Left ventricle myocardium inferior (tissue), 1 donor: ENCODE measurements at regions not wholly inside any gene's neighbourhood (a gene's known extent, or its start where the extent isn't known, plus 50 kb on each side); places are given as distances from the start of the nearest gene placed in this dataset.

Source experiments
- DNase-seq: peaks from one replicate; pipeline ENCODE4 v3.0.0-alpha.2; 2020
- H3K27ac ChIP-seq: fragments of 200-600 bp; replicated peaks from 2 replicates; pipeline ENCODE4 v1.8.0; 2021
- H3K27me3 ChIP-seq: fragments of 200-600 bp; 2 replicates; pipeline ENCODE4 v1.8.0; 2021; ENCODE audit warnings: low read depth
- H3K36me3 ChIP-seq: fragments of 200-600 bp; 2 replicates; pipeline ENCODE4 v1.8.0; 2021
- H3K4me1 ChIP-seq: fragments of 200-600 bp; 2 replicates; pipeline ENCODE4 v1.8.0; 2021
- H3K4me3 ChIP-seq: fragments of 200-600 bp; 2 replicates; pipeline ENCODE4 v1.8.0; 2021; ENCODE audit warnings: mild to moderate bottlenecking, moderate library complexity
- H3K9me3 ChIP-seq: fragments of 200-600 bp; replicated peaks from 2 replicates; pipeline ENCODE4 v1.8.0; 2021
- intact Hi-C: fragments of 100-400 bp; cut with micrococcal nuclease; formaldehyde crosslinking; loops from one replicate; pipeline ENCODE4 v1.11.0; 2022
- TF ChIP-seq, protein P1 (sequence below): fragments of 200-600 bp; IDR thresholded peaks from 2 replicates; pipeline ENCODE4 v1.8.0; 2021; ENCODE audit warnings: antibody characterized with exemption, mild to moderate bottlenecking, borderline replicate concordance
- donor health status: DM: no; HTN: yes; CAD: no; lungs with severe emphysema.

DNA sequence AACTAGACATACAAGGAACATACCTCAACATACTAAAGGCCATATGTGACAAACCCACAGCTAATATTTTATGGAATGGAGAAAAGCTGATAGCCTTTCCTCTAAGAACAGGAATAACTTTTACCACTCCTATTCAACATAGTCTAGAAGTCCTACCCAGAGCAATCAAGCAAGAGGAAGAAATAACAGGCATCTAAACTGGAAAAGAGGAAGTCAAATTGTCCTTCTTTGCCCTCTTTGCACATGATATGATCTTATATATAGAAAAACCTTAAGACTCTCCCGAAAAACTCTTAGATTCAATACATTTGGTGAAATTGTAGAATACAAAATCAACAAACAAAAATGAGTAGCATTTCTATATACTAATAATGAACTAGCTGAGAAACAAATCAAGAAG, 110.0 kb downstream of the ATP23 start:
- no peak overlapping the region for H3K27ac ChIP-seq
- H3K27me3 ChIP-seq, result no peaks in the 10 kb centered on the region
- no peaks in the 10 kb centered on the region for H3K36me3 ChIP-seq
- H3K4me3 ChIP-seq, result no peak overlapping the region
- no peaks in the 10 kb centered on the region for H3K4me1 ChIP-seq
- no peak for DNase-seq
- TF ChIP-seq, protein P1, sequence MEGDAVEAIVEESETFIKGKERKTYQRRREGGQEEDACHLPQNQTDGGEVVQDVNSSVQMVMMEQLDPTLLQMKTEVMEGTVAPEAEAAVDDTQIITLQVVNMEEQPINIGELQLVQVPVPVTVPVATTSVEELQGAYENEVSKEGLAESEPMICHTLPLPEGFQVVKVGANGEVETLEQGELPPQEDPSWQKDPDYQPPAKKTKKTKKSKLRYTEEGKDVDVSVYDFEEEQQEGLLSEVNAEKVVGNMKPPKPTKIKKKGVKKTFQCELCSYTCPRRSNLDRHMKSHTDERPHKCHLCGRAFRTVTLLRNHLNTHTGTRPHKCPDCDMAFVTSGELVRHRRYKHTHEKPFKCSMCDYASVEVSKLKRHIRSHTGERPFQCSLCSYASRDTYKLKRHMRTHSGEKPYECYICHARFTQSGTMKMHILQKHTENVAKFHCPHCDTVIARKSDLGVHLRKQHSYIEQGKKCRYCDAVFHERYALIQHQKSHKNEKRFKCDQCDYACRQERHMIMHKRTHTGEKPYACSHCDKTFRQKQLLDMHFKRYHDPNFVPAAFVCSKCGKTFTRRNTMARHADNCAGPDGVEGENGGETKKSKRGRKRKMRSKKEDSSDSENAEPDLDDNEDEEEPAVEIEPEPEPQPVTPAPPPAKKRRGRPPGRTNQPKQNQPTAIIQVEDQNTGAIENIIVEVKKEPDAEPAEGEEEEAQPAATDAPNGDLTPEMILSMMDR, result no peak
- intact Hi-C loops, result no loop called here
- H3K9me3 ChIP-seq, result peaks cover 47% of the 10 kb centered on the region

DNA sequence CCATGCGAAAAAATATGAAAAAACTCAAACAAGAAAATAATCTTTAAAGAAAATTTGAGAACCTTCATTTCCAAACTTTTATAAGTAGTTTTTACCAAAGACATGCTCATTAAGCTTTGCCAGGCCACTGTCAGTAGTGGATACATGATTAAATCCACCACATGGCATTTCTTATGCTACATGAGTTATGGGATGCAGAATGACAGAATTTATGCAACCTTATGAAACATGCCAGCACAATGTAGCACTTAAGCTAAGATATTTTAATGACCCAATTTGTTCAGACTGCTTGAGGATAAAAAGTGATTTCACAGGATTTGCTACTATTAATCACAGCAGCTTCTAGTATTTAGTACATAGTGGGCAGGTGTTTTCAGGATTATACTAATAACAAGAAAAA, 123.3 kb downstream of the ATP23 start:
- Histone ChIP-seq H3K27me3 (no peaks in the 10 kb centered on the region), H3K36me3 (no peaks in the 10 kb centered on the region), H3K4me3 (no peak overlapping the region), H3K27ac (no peak overlapping the region), H3K4me1 (peaks cover under 1% of the 10 kb centered on the region), H3K9me3 (no peaks in the 10 kb centered on the region)
- no peak for DNase-seq
- intact Hi-C loops, result no loop called here
- TF ChIP-seq, protein P1, result no peak

DNA sequence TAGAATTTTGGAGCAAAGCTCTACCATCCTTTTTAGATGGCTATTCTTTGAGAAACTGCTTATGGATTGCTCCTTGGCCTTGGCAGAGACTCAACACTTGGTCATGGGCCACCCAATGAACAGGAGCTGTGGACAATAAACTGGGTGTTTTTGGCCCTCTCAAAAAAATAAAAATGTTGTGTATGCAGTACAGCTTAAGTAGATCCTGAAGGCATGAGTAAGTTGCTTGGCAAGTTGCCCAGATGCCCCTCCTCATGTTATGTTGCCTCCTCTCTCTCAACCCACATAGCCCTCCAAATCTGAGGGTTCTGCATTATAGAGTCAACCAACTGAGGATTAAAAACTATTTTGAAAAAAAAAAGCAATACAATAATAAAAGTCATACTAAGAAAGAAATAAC, 124.9 kb downstream of the ATP23 start:
- no peaks in the 10 kb centered on the region for H3K9me3 ChIP-seq
- peaks cover 2% of the 10 kb centered on the region for H3K4me1 ChIP-seq
- TF ChIP-seq, protein P1, result no peak
- H3K4me3 ChIP-seq, result no peak overlapping the region
- no peak overlapping the region for H3K27ac ChIP-seq
- intact Hi-C loops, result no loop called here
- no peak for DNase-seq
- H3K27me3 ChIP-seq, result no peaks in the 10 kb centered on the region
- no peaks in the 10 kb centered on the region for H3K36me3 ChIP-seq

DNA sequence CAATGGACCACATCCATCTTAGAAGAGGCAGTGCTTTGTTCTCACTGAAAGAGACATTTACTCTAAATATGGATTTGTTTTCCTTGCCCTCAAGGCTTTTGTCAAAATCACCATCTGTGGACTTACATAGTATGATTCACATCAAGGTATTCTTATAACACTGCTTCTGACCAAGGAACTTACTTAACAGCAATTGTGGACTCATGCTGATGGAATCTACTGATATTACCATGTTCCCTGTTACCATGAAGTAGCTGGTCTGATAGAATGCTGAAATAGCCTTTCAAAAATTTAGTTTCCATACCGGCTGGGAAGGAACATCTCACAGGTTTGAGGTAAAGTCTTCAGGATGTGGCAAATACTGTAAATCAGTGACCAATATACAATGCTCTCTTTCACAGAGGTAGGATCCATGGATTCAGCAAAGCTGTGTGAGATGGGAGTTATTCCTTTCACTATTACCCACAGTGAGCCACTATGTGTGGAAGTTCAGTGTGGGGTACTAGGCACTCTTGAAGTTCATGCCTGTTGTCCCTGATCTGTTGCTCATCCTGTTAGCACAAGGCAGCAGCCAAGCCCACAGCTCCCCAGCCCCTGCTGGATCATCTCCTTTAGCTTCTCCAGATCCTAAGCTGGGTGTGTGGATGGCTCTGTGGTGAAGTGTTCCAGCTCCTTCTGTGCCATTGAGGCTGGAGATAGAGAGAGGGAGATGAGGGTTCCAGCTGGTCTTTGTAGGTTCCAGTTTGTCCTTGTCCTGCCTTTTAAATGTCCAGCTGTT, 126.4 kb downstream of the ATP23 start:
- intact Hi-C loops, result no loop called here
- no peak overlapping the region for H3K27ac ChIP-seq
- H3K36me3 ChIP-seq, result no peaks in the 10 kb centered on the region
- peaks cover 2% of the 10 kb centered on the region for H3K4me1 ChIP-seq
- no peaks in the 10 kb centered on the region for H3K27me3 ChIP-seq
- no peak overlapping the region for H3K4me3 ChIP-seq
- TF ChIP-seq, protein P1, result no peak
- DNase-seq, result no peak
- H3K9me3 ChIP-seq, result no peaks in the 10 kb centered on the region

DNA sequence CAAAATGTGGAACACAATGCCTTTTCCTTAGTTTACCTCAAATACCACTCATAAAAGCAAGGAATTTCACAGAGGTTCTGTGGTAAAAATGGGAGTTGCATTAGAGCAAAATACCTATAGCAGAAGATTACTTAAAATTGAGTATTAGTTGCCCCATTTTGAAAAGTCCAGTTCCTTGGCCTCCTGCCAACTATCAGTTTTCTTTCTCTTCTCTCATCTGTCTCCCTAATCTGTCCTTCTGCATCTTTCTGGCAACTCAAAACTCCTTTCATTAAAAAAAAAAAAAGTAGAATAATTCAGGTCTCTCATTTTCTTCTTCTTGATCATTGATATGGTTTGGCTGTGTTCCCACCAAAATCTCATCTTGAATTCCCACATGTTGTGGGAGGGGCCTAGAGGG, 127.3 kb downstream of the ATP23 start:
- no peak overlapping the region for H3K4me3 ChIP-seq
- H3K27me3 ChIP-seq, result no peaks in the 10 kb centered on the region
- no peaks in the 10 kb centered on the region for H3K9me3 ChIP-seq
- TF ChIP-seq, protein P1, result no peak
- no peak for DNase-seq
- intact Hi-C loops, result no loop called here
- H3K4me1 ChIP-seq, result peaks cover 2% of the 10 kb centered on the region
- no peak overlapping the region for H3K27ac ChIP-seq
- no peaks in the 10 kb centered on the region for H3K36me3 ChIP-seq
